ENCODE measurements at regions not wholly inside any gene's neighbourhood (a gene's known extent, or its start where the extent isn't known, plus 50 kb on each side); places are given as distances from the start of the nearest gene placed in this dataset.

DNA sequence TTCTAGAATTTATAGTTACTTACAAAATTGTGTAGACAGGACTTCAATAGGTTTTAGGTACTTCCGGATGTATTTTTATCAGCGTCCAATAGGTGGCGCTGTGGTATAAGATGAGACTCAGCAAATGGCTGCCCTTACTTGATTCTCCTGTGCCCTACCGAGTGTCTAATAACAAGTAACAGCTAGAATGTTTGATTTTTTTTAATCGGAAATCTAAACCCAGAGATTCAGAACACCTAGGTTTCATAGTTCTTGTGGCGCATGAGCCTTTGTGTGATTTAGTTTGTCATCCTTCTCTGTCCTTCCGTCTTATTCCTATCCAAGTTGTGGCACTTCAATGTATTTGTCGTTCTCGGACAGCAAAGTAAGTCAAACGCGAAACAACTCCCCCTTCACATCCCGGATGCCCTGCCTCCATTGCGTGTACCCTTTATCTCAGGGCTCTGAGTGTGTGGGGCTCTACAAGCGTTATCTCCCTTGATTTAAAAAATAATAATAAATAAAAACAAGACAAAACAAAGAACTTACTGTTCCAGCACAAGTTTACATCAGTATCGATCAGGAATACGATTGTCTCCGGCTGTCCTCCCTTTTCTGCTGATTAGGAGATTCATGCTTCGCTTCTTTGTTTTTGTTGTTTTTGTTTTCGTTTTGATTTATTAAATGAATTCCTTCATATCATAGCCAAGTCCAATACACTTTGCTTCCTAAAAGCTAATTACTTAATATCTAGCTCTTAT is 50.7 kb upstream of the SLC30A5 start (continued):
- TF ChIP-seq ZNF232 (CRISPR knock-in tag; IDR thresholded peaks at IDR 0.05; ENCODE audit: borderline replicate concordance) (no peak), NFKBIZ (CRISPR knock-in tag; IDR thresholded peaks at IDR 0.05) (no peak), NKX3-1 (CRISPR knock-in tag; IDR thresholded peaks at IDR 0.05) (no peak), POLR2G (IDR thresholded peaks at IDR 0.05; ENCODE audit: low read depth, low read length) (0 out of 2 replicates have a peak, but pooled peaks have one; percentile 40), HOXA5 (CRISPR knock-in tag; IDR thresholded peaks at IDR 0.05) (0 out of 2 replicates have a peak, but pooled peaks have one; percentile 44), PAX8 (CRISPR knock-in tag; IDR thresholded peaks at IDR 0.05; ENCODE audit: borderline replicate concordance) (no peak), SP2 (CRISPR knock-in tag; IDR thresholded peaks at IDR 0.05) (no peak), RFX3 (CRISPR knock-in tag; IDR thresholded peaks at IDR 0.05) (no peak), POLR2A (IDR thresholded peaks at IDR 0.05; ENCODE audit: insufficient read depth in 1 of 2, low read depth in 2 of 2, low read length in 2 of 2) (no peak), THAP11 (CRISPR knock-in tag; IDR thresholded peaks at IDR 0.05) (peak; percentile 49), ZFP41 (CRISPR knock-in tag; IDR thresholded peaks at IDR 0.05; ENCODE audit: borderline replicate concordance) (no peak), ATRX (CRISPR knock-in tag; IDR thresholded peaks at IDR 0.05; ENCODE audit: borderline replicate concordance) (no peak), HNF4A (CRISPR knock-in tag; IDR thresholded peaks at IDR 0.05) (0 out of 2 replicates have a peak, but pooled peaks have one; percentile 4), DMAP1 (CRISPR knock-in tag; IDR thresholded peaks at IDR 0.05) (no peak), ZFP82 (CRISPR knock-in tag; IDR thresholded peaks at IDR 0.05; ENCODE audit: borderline replicate concordance) (no peak), MED13 (CRISPR knock-in tag; IDR thresholded peaks at IDR 0.05) (no peak), ZNF253 (CRISPR knock-in tag; IDR thresholded peaks at IDR 0.05; ENCODE audit: borderline replicate concordance) (no peak), ZNF672 (CRISPR knock-in tag; IDR thresholded peaks at IDR 0.05) (no peak), ZNF12 (CRISPR knock-in tag; IDR thresholded peaks at IDR 0.05) (no peak)
- TF ChIP-seq, protein P1, sequence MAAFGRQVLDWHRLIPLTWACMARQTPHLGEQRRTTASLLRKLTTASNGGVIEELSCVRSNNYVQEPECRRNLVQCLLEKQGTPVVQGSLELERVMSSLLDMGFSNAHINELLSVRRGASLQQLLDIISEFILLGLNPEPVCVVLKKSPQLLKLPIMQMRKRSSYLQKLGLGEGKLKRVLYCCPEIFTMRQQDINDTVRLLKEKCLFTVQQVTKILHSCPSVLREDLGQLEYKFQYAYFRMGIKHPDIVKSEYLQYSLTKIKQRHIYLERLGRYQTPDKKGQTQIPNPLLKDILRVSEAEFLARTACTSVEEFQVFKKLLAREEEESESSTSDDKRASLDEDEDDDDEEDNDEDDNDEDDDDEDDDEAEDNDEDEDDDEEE (CRISPR knock-in tag; IDR thresholded peaks at IDR 0.05): no peak
- TF ChIP-seq, protein P2, sequence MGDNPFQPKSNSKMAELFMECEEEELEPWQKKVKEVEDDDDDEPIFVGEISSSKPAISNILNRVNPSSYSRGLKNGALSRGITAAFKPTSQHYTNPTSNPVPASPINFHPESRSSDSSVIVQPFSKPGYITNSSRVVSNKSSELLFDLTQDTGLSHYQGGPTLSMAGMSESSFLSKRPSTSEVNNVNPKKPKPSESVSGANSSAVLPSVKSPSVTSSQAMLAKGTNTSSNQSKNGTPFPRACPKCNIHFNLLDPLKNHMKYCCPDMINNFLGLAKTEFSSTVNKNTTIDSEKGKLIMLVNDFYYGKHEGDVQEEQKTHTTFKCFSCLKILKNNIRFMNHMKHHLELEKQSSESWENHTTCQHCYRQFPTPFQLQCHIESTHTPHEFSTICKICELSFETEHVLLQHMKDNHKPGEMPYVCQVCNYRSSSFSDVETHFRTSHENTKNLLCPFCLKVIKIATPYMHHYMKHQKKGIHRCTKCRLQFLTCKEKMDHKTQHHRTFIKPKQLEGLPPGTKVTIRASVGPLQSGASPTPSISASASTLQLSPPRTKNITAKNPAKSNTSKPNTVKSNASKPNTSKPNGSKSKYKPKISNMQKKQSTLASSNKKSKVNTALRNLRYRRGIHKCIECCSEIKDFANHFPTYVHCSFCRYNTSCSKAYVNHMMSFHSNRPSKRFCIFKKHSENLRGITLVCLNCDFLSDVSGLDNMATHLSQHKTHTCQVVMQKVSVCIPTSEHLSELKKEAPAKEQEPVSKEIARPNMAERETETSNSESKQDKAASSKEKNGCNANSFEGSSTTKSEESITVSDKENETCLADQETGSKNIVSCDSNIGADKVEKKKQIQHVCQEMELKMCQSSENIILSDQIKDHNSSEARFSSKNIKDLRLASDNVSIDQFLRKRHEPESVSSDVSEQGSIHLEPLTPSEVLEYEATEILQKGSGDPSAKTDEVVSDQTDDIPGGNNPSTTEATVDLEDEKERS (CRISPR knock-in tag; IDR thresholded peaks at IDR 0.05): no peak
- TF ChIP-seq, protein P3, sequence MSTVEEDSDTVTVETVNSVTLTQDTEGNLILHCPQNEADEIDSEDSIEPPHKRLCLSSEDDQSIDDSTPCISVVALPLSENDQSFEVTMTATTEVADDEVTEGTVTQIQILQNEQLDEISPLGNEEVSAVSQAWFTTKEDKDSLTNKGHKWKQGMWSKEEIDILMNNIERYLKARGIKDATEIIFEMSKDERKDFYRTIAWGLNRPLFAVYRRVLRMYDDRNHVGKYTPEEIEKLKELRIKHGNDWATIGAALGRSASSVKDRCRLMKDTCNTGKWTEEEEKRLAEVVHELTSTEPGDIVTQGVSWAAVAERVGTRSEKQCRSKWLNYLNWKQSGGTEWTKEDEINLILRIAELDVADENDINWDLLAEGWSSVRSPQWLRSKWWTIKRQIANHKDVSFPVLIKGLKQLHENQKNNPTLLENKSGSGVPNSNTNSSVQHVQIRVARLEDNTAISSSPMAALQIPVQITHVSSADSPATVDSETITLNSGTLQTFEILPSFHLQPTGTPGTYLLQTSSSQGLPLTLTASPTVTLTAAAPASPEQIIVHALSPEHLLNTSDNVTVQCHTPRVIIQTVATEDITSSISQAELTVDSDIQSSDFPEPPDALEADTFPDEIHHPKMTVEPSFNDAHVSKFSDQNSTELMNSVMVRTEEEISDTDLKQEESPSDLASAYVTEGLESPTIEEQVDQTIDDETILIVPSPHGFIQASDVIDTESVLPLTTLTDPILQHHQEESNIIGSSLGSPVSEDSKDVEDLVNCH (CRISPR knock-in tag; IDR thresholded peaks at IDR 0.05): no peak
- TF ChIP-seq, protein P4, sequence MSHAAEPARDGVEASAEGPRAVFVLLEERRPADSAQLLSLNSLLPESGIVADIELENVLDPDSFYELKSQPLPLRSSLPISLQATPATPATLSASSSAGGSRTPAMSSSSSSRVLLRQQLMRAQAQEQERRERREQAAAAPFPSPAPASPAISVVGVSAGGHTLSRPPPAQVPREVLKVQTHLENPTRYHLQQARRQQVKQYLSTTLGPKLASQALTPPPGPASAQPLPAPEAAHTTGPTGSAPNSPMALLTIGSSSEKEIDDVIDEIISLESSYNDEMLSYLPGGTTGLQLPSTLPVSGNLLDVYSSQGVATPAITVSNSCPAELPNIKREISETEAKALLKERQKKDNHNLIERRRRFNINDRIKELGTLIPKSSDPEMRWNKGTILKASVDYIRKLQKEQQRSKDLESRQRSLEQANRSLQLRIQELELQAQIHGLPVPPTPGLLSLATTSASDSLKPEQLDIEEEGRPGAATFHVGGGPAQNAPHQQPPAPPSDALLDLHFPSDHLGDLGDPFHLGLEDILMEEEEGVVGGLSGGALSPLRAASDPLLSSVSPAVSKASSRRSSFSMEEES (CRISPR knock-in tag; IDR thresholded peaks at IDR 0.05): no peak

Measured in HepG2 (cell line).